H54 (cell line): ENCODE measurements at regions not wholly inside any gene's neighbourhood (a gene's known extent, or its start where the extent isn't known, plus 50 kb on each side); places are given as distances from the start of the nearest gene placed in this dataset.
"Not testable (repeated sequence)": the region's sequence is repeated elsewhere in the genome, so short reads cannot be mapped to it uniquely, and the experiment has no call there.

Experiments used
- DNase-seq: peaks from one replicate; pipeline ENCODE4 v3.0.0; 2011; ENCODE audit warnings: low spot score, mixed read lengths; ENCODE audit not compliant: insufficient read length
- FAIRE-seq: peaks from 3 replicates; lab custom pipeline; 2011; peaks lifted over from hg19 to GRCh38; lab: Jason Lieb, UNC
- POLR2A ChIP-seq: IDR thresholded peaks from 2 replicates; pipeline ENCODE4 v1.6.1; 2011; ENCODE audit warnings: low read depth, mild to moderate bottlenecking, low read length

DNA sequence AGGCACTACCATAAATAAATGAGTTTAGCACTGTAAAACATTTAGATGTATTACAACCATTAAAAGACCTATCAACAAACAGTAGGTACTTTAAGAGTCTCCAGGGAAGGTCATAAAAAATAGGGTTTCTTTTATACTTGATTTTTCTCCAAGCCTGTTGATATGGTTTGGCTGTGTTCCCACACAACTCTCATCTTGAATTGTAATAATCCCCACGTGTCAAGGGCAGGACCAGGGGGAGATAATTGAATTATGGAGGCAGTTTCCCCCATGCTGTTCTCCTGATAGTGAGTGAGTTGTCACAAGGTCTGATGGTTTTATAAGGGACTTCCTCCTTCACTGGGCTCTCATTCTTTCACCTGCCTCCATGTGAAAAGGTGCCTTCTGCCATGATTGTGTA, 468.9 kb upstream of the UBE2E2 start:
- DNase-seq, result no peak
- no peak for FAIRE-seq
- TF ChIP-seq POLR2A, result no peak

GRCh38 chr3:22734756-22735155, 468.4 kb upstream of the UBE2E2 start:
- no peak for FAIRE-seq
- TF ChIP-seq POLR2A, result no peak
- no peak for DNase-seq

GRCh38 chr3:22735373-22735772, 467.8 kb upstream of the UBE2E2 start:
- FAIRE-seq, result no peak
- TF ChIP-seq POLR2A, result no peak
- no peak for DNase-seq

DNA sequence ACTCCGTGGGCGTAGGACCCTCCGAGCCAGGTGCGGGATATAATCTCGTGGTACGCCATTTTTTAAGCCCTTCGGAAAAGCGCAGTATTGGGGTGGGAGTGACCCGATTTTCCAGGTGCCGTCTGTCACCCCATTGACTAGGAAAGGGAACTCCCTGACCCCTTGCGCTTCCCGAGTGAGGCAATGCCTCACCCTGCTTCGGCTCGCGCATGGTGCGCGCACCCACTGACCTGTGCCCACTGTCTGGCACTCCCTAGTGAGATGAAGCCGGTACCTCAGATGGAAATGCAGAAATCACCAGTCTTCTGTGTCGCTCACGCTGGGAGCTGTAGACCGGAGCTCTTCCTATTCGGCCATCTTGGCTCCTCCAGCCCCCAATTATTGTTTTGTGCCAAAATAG, 459.7 kb upstream of the UBE2E2 start:
- FAIRE-seq, DNase-seq: not testable (repeated sequence)

DNA sequence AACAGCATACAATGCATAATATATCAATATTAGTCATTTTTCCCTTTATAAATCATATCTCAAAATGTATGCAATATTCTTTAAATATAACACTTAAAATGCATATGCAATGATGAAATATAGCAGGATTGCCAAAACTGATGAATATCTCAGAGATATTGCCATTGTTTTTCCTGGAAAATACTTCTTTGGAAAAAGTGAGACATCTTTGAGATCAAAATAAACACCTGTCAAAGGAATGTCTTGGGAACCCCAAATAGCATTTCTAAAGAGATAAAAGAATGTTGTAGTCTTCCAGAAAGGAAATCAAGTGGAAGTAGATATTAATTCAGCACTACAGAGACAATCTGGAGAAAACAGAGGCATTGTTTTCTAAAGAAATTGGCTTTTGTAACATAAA, 457.8 kb upstream of the UBE2E2 start:
- TF ChIP-seq POLR2A, result no peak
- FAIRE-seq (no peak), DNase-seq (no peak)

- DNase-seq (no peak), FAIRE-seq (no peak)
- TF ChIP-seq POLR2A, result no peak
Observed at GRCh38 chr3:22746221-22746620, 456.9 kb upstream of the UBE2E2 start.

- no peak for FAIRE-seq
- no peak for DNase-seq
- TF ChIP-seq POLR2A, result no peak
Observed at GRCh38 chr3:22748453-22749045, 454.6 kb upstream of the UBE2E2 start.

DNA sequence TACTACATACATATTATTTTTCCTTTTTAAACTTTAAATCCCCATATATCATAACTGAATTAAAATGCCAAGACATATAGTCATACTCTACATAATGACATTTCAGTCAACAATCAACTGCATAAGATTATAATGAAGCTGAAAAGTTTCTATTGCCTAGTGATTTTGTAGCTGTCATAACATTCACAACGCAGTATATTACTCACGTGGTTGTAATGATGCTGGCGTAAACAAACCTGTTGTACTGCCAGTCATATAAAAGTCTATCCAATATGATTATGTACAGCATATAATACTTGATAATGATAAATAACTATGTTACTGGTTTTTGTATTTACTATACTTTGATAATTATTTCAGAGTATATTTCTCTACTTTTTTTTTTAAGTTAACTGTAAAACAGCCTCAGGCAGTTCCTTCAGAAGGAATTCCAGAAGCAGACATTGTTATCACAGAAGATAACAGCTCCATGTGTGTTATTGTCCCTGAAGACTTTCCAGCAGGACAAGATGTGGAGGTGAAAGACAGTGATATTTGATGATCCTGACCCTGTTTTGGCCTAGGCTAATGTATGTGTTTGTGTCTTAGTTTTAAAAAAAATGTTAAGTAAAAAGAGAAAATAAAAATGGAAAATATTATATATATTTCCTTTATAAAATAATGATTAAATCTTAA, 443.4 kb upstream of the UBE2E2 start:
- FAIRE-seq, result no peak

DNA sequence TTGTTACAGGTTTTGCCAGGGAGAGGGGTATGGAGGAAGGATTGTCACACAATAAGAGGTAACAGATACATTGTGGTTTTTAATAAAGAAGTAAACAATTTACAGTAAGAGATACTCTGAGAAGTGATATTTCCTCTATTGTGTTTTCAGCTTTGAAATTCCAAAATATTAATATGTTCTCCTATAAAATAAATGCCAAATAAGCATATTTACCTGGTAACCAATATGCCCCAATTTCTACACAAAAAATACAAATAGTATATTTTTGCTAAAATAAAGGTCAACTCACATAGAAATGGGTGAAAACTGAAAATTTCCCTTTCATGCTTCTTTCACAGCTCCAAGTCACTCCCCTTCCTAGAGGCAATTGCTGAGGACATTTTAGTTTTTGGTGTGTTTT, 437.4 kb upstream of the UBE2E2 start:
- TF ChIP-seq POLR2A, result no peak
- DNase-seq (no peak), FAIRE-seq (no peak)

More for the DNA sequence above, 443.4 kb upstream of the UBE2E2 start:
- TF ChIP-seq POLR2A, result no peak
- no peak for DNase-seq

GRCh38 chr3:22777834-22778233, 425.3 kb upstream of the UBE2E2 start:
- FAIRE-seq (no peak), DNase-seq (no peak)
- no peak for TF ChIP-seq POLR2A

- TF ChIP-seq POLR2A, result no peak
- DNase-seq, result no peak
Observed at GRCh38 chr3:22779737-22780136, 423.4 kb upstream of the UBE2E2 start.

DNA sequence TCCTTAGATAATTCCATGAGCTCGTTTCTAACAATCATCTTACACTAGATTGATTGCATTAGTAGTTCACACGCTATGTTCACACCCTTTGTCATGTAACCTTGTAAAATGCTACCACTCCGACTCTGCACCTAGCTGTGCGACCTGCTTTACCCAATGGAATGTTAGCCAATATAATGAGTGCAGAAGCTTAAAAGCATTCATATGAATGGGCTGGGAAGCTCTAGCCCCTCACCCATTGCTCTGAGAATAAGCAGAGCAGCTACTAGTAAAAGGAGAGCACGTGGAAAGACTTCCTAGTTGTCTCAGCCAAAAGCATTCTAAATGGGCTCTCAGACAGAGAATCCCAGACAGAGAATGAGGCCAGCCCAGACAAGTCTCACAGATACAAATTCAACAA, 410.6 kb upstream of the UBE2E2 start:
- no peak for FAIRE-seq
- DNase-seq, result no peak
- no peak for TF ChIP-seq POLR2A

More at GRCh38 chr3:22779737-22780136, 423.4 kb upstream of the UBE2E2 start:
- no peak for FAIRE-seq

DNA sequence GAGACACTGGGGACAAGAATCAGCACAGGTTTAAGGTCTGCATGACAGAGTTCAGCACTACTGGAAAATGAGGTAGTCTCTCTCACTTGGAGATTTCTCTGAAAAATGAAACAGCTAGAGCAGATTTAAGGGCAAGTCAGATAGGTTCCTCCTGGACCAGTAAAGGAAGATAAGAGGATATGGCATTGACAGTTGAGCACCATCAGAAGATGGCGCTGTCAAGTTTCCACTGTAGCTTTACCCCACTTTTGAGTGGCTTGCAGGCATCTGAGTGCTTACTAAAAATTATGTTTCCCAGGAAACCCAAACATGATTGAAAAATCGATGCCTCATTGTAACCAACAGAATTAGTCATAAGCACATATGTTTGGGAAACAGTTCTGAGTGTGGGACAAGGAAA, 407.2 kb upstream of the UBE2E2 start:
- FAIRE-seq (no peak), DNase-seq (no peak)
- TF ChIP-seq POLR2A, result no peak

DNA sequence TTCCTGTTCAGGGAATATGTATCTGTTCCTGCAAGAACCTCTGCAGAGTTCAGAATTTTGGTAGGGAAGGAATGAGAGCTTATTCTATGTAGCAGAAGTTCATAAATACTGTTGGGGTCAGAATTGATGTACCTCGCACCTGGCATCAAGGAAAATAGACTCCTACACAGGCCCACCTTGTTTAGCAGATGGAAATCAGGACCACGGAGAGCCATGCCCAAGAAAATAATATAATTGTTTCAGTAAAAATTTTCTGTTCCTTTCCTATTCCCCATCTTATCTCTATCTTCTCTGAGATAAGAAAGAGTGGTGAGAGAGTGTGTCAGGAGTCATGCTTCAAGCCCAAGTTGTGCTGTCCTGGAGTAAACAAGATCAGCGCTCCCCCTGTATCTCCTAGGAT, 404.7 kb upstream of the UBE2E2 start:
- FAIRE-seq, result no peak
- TF ChIP-seq POLR2A, result no peak
- DNase-seq, result no peak

DNA sequence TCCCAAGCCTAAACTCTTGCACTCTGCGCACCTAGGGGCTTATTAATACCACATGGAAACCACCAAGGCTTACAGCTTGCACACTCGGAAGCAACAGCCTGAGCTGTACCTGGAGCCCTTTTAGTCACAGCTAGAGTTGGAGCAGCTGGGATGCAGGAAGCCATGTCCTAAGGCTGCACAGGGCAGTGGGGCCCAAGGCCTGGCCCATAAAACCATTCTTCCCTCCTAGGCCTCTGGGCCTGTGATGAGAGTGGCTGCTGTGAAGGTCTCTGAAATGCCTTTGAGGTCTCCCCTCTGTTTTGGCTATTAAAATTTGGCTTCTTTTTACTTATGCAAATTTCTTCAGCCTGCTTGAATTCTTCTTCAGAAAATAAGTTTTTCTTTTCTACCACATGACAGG, 383.9 kb upstream of the UBE2E2 start:
- FAIRE-seq (no peak), DNase-seq (no peak)
- TF ChIP-seq POLR2A, result no peak
